SK-N-SH (cell line): ENCODE measurements at regions not wholly inside any gene's neighbourhood (a gene's known extent, or its start where the extent isn't known, plus 50 kb on each side); places are given as distances from the start of the nearest gene placed in this dataset.
A peak's percentile ranks its signal among the peaks of the same experiment; 100 is the strongest.

ENCODE experiments used
- CTCF ChIA-PET: fragments of 300-600, 350-600 bp; formaldehyde crosslinking; extraction: SDS; loops from one replicate; lab custom pipeline; 2021; lab: Yijun Ruan, JAX
- POLR2A ChIA-PET: fragments of 350-600 bp; sonication (Branson Sonifier 250); formaldehyde crosslinking; extraction: SDS; loops from one replicate; lab custom pipeline; 2020; ENCODE audit warnings: antibody characterized with exemption, inconsistent platforms; lab: Yijun Ruan, JAX
- DNase-seq: peaks from one replicate; pipeline ENCODE4 v3.0.0; 2012
- H2AFZ ChIP-seq: fragments of 200-600 bp; sonication (generic); 2 replicates; pipeline ENCODE4 v1.8.1; 2016; ENCODE audit warnings: antibody characterized with exemption, mild to moderate bottlenecking, low read depth
- H3F3A ChIP-seq: fragments of 200-600 bp; sonication (generic); replicated peaks from 2 replicates; pipeline ENCODE3; 2016; ENCODE audit warnings: antibody characterized with exemption, mild to moderate bottlenecking; ENCODE audit not compliant: insufficient read depth
- H3K27ac ChIP-seq, 2 experiments: fragments of 200-500 bp in 1 of 2; fragments of 200-600 bp in 1 of 2; sonication (Bioruptor generic) in 1 of 2; sonication (generic), shearing (Covaris generic) in 1 of 2; 2 replicates each; pipeline versions ENCODE4 v1.5.1 to v1.6.1; 2014 to 2016; ENCODE audit warnings: low read depth in 2 of 2, inconsistent platforms in 1 of 2, low read length in 1 of 2, mild to moderate bottlenecking in 1 of 2, mixed read lengths in 1 of 2
- H3K27me3 ChIP-seq: fragments of 200-600 bp; sonication (generic), shearing (Covaris generic); 2 replicates; pipeline ENCODE4 v1.6.1; 2016; ENCODE audit warnings: mixed run types; ENCODE audit not compliant: insufficient read depth
- H3K36me3 ChIP-seq, 2 experiments: fragments of 200-500 bp in 1 of 2; fragments of 200-600 bp in 1 of 2; sonication (Bioruptor generic) in 1 of 2; sonication (generic) in 1 of 2; replicated peaks in 1 of 2; 2 replicates each; pipeline versions ENCODE3 to v1.5.1; 2014 to 2016; ENCODE audit warnings: low read length in 1 of 2, mild to moderate bottlenecking in 1 of 2; ENCODE audit not compliant: insufficient read depth in 2 of 2, control insufficient read depth in 1 of 2
- H3K4me1 ChIP-seq, 2 experiments: fragments of 200-500 bp in 1 of 2; fragments of 200-600 bp in 1 of 2; sonication (Bioruptor generic) in 1 of 2; sonication (generic), shearing (Covaris generic) in 1 of 2; 2 replicates each; pipeline versions ENCODE4 v1.5.1 to v1.6.1; 2014 to 2016; ENCODE audit warnings: low read depth in 1 of 2, low read length in 1 of 2, mixed run types in 1 of 2; ENCODE audit not compliant: insufficient read depth in 2 of 2, control insufficient read depth in 1 of 2
- H3K4me2 ChIP-seq: fragments of 200-600 bp; sonication (generic), shearing (Covaris generic); 2 replicates; pipeline ENCODE4 v1.6.1; 2017; ENCODE audit warnings: mixed run types
- H3K4me3 ChIP-seq, 2 experiments: fragments of 200-500 bp in 1 of 2; fragments of 200-600 bp in 1 of 2; sonication (Bioruptor generic) in 1 of 2; sonication (generic), shearing (Covaris generic) in 1 of 2; 2 replicates each; pipeline versions ENCODE4 v1.5.1 to v1.8.1; 2014 to 2016; ENCODE audit warnings: low read depth in 2 of 2, inconsistent platforms in 1 of 2, low read length in 1 of 2, mild to moderate bottlenecking in 1 of 2, mixed read lengths in 1 of 2, moderate library complexity in 1 of 2
- H3K79me2 ChIP-seq: fragments of 200-600 bp; sonication (generic); 2 replicates; pipeline ENCODE4 v1.8.1; 2017; ENCODE audit warnings: mild to moderate bottlenecking; ENCODE audit not compliant: insufficient read depth
- H3K9ac ChIP-seq: fragments of 200-600 bp; sonication (generic); 2 replicates; pipeline ENCODE4 v1.6.1; 2017; ENCODE audit warnings: mixed run types
- H3K9me2 ChIP-seq: fragments of 200-600 bp; sonication (generic); 2 replicates; pipeline ENCODE4 v1.6.1; 2017; ENCODE audit warnings: mixed run types
- H3K9me3 ChIP-seq: fragments of 200-600 bp; sonication (generic); 2 replicates; pipeline ENCODE4 v1.6.1; 2017; ENCODE audit warnings: mixed run types, mild to moderate bottlenecking, moderate library complexity
- H4K20me1 ChIP-seq: fragments of 200-600 bp; sonication (generic); 2 replicates; pipeline ENCODE4 v1.6.1; 2017; ENCODE audit warnings: mild to moderate bottlenecking, mixed run types; ENCODE audit not compliant: insufficient read depth
- EP300 ChIP-seq, 2 experiments: IDR thresholded peaks; 2 replicates each; pipeline versions ENCODE4 v1.4.0 to v1.6.1; 2012; ENCODE audit warnings: borderline replicate concordance in 1 of 2, low read depth in 1 of 2, low read length in 1 of 2
- FOSL2 ChIP-seq: IDR thresholded peaks from 2 replicates; pipeline ENCODE4 v1.4.0; 2012; ENCODE audit warnings: low read depth, mild to moderate bottlenecking, moderate library complexity, borderline replicate concordance
- MEF2A ChIP-seq: IDR thresholded peaks from 2 replicates; pipeline ENCODE4 v1.4.0; 2012; ENCODE audit warnings: low read depth, borderline replicate concordance
- NRF1 ChIP-seq: IDR thresholded peaks from 2 replicates; pipeline ENCODE4 v1.6.1; 2012; ENCODE audit warnings: low read depth, mild to moderate bottlenecking, low read length
- TAF1 ChIP-seq: IDR thresholded peaks from 2 replicates; pipeline ENCODE4 v1.6.1; 2012; ENCODE audit warnings: low read depth, mild to moderate bottlenecking, low read length, moderate library complexity, borderline replicate concordance
- TCF12 ChIP-seq: IDR thresholded peaks from 2 replicates; pipeline ENCODE4 v1.4.0; 2012
- WGBS: methylation state at CpG from one replicate; pipeline ENCODE4 v1.1.6; 2017; ENCODE audit warnings: low lambda C conversion rate; 5-methylcytosine and 5-hydroxymethylcytosine counted together
- TF ChIP-seq, protein P1 (sequence below): IDR thresholded peaks from 2 replicates; pipeline ENCODE4 v1.4.0; 2012; ENCODE audit warnings: low read depth
- TF ChIP-seq, protein P2 (sequence below): fragments of 150-350 bp; IDR thresholded peaks from 2 replicates; pipeline ENCODE4 v1.6.1; 2016; ENCODE audit warnings: mild to moderate bottlenecking, low read depth, low read length
- TF ChIP-seq, protein P3 (sequence below): fragments of 200-600 bp; sonication (generic); IDR thresholded peaks from 2 replicates; pipeline ENCODE4 v1.6.1; 2017; ENCODE audit warnings: antibody characterized with exemption, mild to moderate bottlenecking, moderate library complexity
- TF ChIP-seq, protein P4 (sequence below): IDR thresholded peaks from 2 replicates; pipeline ENCODE4 v1.4.0; 2012; ENCODE audit warnings: low read depth, borderline replicate concordance

DNA sequence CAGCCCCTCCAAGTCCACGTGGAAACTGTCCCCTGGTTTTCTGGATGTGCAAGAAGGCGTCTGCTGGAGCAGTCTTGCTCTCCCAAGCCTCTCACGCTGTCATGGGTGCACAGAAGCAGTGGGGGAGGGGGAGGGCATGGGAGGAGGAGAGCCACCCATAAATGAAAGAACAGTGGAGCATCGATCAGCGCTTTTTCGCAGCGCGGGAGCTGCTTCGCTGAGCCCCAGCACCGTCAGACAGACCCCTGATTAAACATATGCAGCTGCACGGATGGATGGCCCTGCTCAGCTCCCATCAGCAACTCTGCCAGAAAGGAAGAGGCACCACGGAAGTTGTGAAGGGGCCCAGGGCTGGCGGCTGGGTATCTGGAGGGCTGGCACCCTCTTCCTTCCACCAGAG lies 264.9 kb downstream of the UQCRFS1 start (continued):
- TF ChIP-seq, protein P1, sequence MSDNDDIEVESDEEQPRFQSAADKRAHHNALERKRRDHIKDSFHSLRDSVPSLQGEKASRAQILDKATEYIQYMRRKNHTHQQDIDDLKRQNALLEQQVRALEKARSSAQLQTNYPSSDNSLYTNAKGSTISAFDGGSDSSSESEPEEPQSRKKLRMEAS: no peak
- TF ChIP-seq FOSL2: no peak
- no peak for TF ChIP-seq MEF2A
- TF ChIP-seq, protein P2, sequence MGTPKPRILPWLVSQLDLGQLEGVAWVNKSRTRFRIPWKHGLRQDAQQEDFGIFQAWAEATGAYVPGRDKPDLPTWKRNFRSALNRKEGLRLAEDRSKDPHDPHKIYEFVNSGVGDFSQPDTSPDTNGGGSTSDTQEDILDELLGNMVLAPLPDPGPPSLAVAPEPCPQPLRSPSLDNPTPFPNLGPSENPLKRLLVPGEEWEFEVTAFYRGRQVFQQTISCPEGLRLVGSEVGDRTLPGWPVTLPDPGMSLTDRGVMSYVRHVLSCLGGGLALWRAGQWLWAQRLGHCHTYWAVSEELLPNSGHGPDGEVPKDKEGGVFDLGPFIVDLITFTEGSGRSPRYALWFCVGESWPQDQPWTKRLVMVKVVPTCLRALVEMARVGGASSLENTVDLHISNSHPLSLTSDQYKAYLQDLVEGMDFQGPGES: no peak

DNA sequence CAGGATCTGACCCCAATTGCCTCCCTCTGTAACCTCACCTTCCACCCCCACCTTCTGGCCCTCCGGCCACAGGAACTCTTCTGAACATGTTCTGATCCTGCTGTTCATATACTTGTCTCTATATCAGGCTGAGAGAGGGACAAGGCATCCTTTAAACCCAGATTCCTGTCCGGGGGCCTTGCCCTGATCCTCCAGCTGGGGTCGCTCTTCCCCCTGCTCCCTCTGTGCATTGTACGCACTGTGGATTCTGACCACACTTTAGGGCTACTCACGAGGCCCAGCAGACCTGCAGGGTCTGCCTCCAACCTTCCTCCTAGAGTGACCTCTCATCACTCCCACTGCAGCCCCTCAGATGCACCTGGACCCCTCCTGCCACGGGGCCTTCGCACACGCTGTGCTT lies 269.3 kb downstream of the UQCRFS1 start:
- H3K27me3 ChIP-seq: no peaks in the 10 kb centered on the region
- no peaks in the 10 kb centered on the region for H3K36me3 ChIP-seq
- H3K4me3 ChIP-seq: no peak overlapping the region
- TF ChIP-seq, protein P3, sequence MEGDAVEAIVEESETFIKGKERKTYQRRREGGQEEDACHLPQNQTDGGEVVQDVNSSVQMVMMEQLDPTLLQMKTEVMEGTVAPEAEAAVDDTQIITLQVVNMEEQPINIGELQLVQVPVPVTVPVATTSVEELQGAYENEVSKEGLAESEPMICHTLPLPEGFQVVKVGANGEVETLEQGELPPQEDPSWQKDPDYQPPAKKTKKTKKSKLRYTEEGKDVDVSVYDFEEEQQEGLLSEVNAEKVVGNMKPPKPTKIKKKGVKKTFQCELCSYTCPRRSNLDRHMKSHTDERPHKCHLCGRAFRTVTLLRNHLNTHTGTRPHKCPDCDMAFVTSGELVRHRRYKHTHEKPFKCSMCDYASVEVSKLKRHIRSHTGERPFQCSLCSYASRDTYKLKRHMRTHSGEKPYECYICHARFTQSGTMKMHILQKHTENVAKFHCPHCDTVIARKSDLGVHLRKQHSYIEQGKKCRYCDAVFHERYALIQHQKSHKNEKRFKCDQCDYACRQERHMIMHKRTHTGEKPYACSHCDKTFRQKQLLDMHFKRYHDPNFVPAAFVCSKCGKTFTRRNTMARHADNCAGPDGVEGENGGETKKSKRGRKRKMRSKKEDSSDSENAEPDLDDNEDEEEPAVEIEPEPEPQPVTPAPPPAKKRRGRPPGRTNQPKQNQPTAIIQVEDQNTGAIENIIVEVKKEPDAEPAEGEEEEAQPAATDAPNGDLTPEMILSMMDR: peak; percentile 31
- no peak for TF ChIP-seq EP300 (IDR thresholded peaks at IDR 0.05; ENCODE audit: borderline replicate concordance in 1 of 2, low read depth in 1 of 2, low read length in 1 of 2)
- no peaks in the 10 kb centered on the region for H4K20me1 ChIP-seq
- no peaks in the 10 kb centered on the region for H3K79me2 ChIP-seq
- DNase-seq: no peak
- no peaks in the 10 kb centered on the region for H3K4me1 ChIP-seq
- no peak overlapping the region for H3K4me2 ChIP-seq
- no peaks in the 10 kb centered on the region for H3K9me3 ChIP-seq
- H2AFZ ChIP-seq: no peak overlapping the region
- no peak overlapping the region for H3K27ac ChIP-seq
- H3F3A ChIP-seq: peaks cover 6% of the 10 kb centered on the region
- no peak overlapping the region for H3K9ac ChIP-seq
- ChIA-PET POLR2A (no interaction called here), CTCF (no interaction called here)
- H3K9me2 ChIP-seq: no peaks in the 10 kb centered on the region
- 35% methylated on average over 8 of the region's 8 CpGs for WGBS

DNA sequence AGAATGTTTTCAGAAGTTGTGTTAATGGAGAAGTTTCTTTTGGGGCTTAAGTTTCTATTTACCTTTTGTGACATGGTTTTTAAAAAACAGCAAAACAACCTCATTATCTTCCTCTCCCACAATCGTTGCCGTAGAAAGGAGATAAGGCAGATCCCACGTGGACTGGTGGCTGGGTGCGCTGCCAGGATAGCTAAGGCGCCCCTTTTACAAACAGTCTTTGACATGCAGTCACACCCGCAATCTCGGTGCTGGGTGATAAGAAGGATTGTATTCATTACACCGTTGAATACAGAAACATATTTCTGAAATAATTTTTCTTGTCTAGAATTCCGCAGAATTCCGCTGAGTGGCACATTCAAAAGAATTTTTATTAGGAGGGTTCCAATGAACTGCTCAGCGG lies 271.1 kb downstream of the UQCRFS1 start:
- Histone ChIP-seq H3K4me1 (no peaks in the 10 kb centered on the region), H3K27me3 (no peaks in the 10 kb centered on the region), H4K20me1 (no peaks in the 10 kb centered on the region), H3K9me3 (no peaks in the 10 kb centered on the region), H3K4me2 (no peak overlapping the region), H3K27ac (no peak overlapping the region), H3K4me3 (no peak overlapping the region), H3K36me3 (no peaks in the 10 kb centered on the region), H3F3A (peaks cover 6% of the 10 kb centered on the region), H2AFZ (peak overlapping the region; percentile 75), H3K9ac (no peak overlapping the region), H3K9me2 (no peaks in the 10 kb centered on the region), H3K79me2 (no peaks in the 10 kb centered on the region)
- no peak for TF ChIP-seq NRF1
- TF ChIP-seq TAF1: no peak
- TF ChIP-seq, protein P4, sequence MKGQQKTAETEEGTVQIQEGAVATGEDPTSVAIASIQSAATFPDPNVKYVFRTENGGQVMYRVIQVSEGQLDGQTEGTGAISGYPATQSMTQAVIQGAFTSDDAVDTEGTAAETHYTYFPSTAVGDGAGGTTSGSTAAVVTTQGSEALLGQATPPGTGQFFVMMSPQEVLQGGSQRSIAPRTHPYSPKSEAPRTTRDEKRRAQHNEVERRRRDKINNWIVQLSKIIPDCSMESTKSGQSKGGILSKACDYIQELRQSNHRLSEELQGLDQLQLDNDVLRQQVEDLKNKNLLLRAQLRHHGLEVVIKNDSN: no peak
- no peak for TF ChIP-seq EP300 (IDR thresholded peaks at IDR 0.05; ENCODE audit: borderline replicate concordance in 1 of 2, low read depth in 1 of 2, low read length in 1 of 2)
- no peak for TF ChIP-seq TCF12
- POLR2A ChIA-PET: no interaction called here
- WGBS: 20% methylated on average over 11 of the region's 11 CpGs
- CTCF ChIA-PET: no interaction called here
- no peak for DNase-seq
